NCI-H2227 treated with DMSO at 0.1 percent for 48 hours (cell line): ENCODE measurements at regions not wholly inside any gene's neighbourhood (a gene's known extent, or its start where the extent isn't known, plus 50 kb on each side); places are given as distances from the start of the nearest gene placed in this dataset.
"Not testable (repeated sequence)": the region's sequence is repeated elsewhere in the genome, so short reads cannot be mapped to it uniquely, and the experiment has no call there.

Experiments
- DNase-seq: peaks from one replicate; lab custom pipeline; 2025; lab: John Stamatoyannopoulos, UW

- not testable (repeated sequence) for DNase-seq
Observed at GRCh38 chr17:13659051-13659450, 57.3 kb upstream of the HS3ST3A1 start.

GRCh38 chr17:13665872-13666635, 64.3 kb upstream of the HS3ST3A1 start:
- DNase-seq: no peak

GRCh38 chr17:13671341-13671740, 69.6 kb upstream of the HS3ST3A1 start:
- DNase-seq: no peak

GRCh38 chr17:13671771-13672170, 70.0 kb upstream of the HS3ST3A1 start:
- DNase-seq: no peak

GRCh38 chr17:13678361-13678760, 76.6 kb upstream of the HS3ST3A1 start:
- DNase-seq: no peak

GRCh38 chr17:13678841-13679240, 77.1 kb upstream of the HS3ST3A1 start:
- DNase-seq: no peak

GRCh38 chr17:13688716-13689115, 87.0 kb upstream of the HS3ST3A1 start:
- DNase-seq: no peak

GRCh38 chr17:13690806-13691205, 89.1 kb upstream of the HS3ST3A1 start:
- no peak for DNase-seq

GRCh38 chr17:13694934-13695333, 93.2 kb upstream of the HS3ST3A1 start:
- DNase-seq: no peak

GRCh38 chr17:13698832-13699231, 97.1 kb upstream of the HS3ST3A1 start:
- no peak for DNase-seq

GRCh38 chr17:13699261-13699660, 97.5 kb upstream of the HS3ST3A1 start:
- DNase-seq: no peak

- DNase-seq: no peak
Observed at GRCh38 chr17:13702266-13702665, 100.5 kb upstream of the HS3ST3A1 start.

GRCh38 chr17:13704333-13704732, 102.6 kb upstream of the HS3ST3A1 start:
- no peak for DNase-seq

- DNase-seq: no peak
Observed at GRCh38 chr17:13705221-13705620, 103.5 kb upstream of the HS3ST3A1 start.

- no peak for DNase-seq
Observed at GRCh38 chr17:13721705-13722104, 120.0 kb upstream of the HS3ST3A1 start.

- no peak for DNase-seq
Observed at GRCh38 chr17:13725288-13725990, 123.7 kb upstream of the HS3ST3A1 start.

- no peak for DNase-seq
Observed at GRCh38 chr17:13727441-13728171, 125.9 kb upstream of the HS3ST3A1 start.

GRCh38 chr17:13728781-13729180, 127.1 kb upstream of the HS3ST3A1 start:
- no peak for DNase-seq

- no peak for DNase-seq
Observed at GRCh38 chr17:13729466-13730134, 127.9 kb upstream of the HS3ST3A1 start.

- DNase-seq: no peak
Observed at GRCh38 chr17:13734880-13735279, 133.2 kb upstream of the HS3ST3A1 start.

- no peak for DNase-seq
Observed at GRCh38 chr17:13735444-13735843, 133.7 kb upstream of the HS3ST3A1 start.

- no peak for DNase-seq
Observed at GRCh38 chr17:13735861-13736260, 134.1 kb upstream of the HS3ST3A1 start.
